K562 (cell line): ENCODE measurements at regions not wholly inside any gene's neighbourhood (a gene's known extent, or its start where the extent isn't known, plus 50 kb on each side); places are given as distances from the start of the nearest gene placed in this dataset.

ENCODE experiments used
- C11orf30 ChIP-seq: fragments of 450-650 bp; IDR thresholded peaks from 2 replicates; pipeline ENCODE4 v1.6.1; 2016; ENCODE audit warnings: low read depth, mild to moderate bottlenecking
- MCM3 ChIP-seq: fragments of 450-650 bp; IDR thresholded peaks from 2 replicates; pipeline ENCODE4 v1.6.1; 2016
- NCOA1 ChIP-seq: fragments of 450-650 bp; IDR thresholded peaks from 2 replicates; pipeline ENCODE4 v1.6.1; 2016; ENCODE audit warnings: low read depth
- PATZ1 ChIP-seq: fragments of 250-450 bp; sonication (Bioruptor Pico); IDR thresholded peaks from 2 replicates; pipeline ENCODE4 v1.5.0; 2020; ENCODE audit warnings: mild to moderate bottlenecking, borderline replicate concordance
- POLR2A ChIP-seq: fragments of 450-650 bp; conservative IDR thresholded peaks from 2 replicates; pipeline ENCODE4 v1.6.1; 2016
- REST ChIP-seq, 2 experiments: fragments of 450-650 bp; formaldehyde crosslinking in 1 of 2; IDR thresholded peaks; 2 replicates each; pipeline versions ENCODE4 v1.4.0 to v1.6.1; 2014 to 2020; ENCODE audit warnings: mild to moderate bottlenecking in 2 of 2, borderline replicate concordance in 1 of 2, low read depth in 1 of 2
- SRF ChIP-seq, 2 experiments: fragments of 250-450, 450-650 bp in 1 of 2; sonication (Bioruptor Pico) in 1 of 2; sonication (generic) in 1 of 2; formaldehyde crosslinking; IDR thresholded peaks; 2 replicates each; pipeline versions ENCODE4 v1.5.0 to v1.5.1; 2020 to 2022; ENCODE audit warnings: mild to moderate bottlenecking in 1 of 2, missing genetic modification reagents in 1 of 2
- ZNF707 ChIP-seq: fragments of 250-450 bp; sonication (Bioruptor Pico); conservative IDR thresholded peaks from 2 replicates; pipeline ENCODE4 v1.8.0; 2022; ENCODE audit warnings: inconsistent platforms, mild to moderate bottlenecking, moderate library complexity
- TF ChIP-seq, protein P1 (sequence below), 3 experiments: IDR thresholded peaks in 2 of 3; conservative IDR thresholded peaks in 1 of 3; 2 replicates each; pipeline ENCODE4 v1.5.1; 2011 to 2012; ENCODE audit warnings: low read length in 3 of 3, mild to moderate bottlenecking in 3 of 3, control low read depth in 2 of 3, improper control_type of control experiment in 1 of 3, inconsistent platforms in 1 of 3, low read depth in 1 of 3, mixed read lengths in 1 of 3, moderate library complexity in 1 of 3; ENCODE audit not compliant: insufficient read depth in 2 of 3

DNA sequence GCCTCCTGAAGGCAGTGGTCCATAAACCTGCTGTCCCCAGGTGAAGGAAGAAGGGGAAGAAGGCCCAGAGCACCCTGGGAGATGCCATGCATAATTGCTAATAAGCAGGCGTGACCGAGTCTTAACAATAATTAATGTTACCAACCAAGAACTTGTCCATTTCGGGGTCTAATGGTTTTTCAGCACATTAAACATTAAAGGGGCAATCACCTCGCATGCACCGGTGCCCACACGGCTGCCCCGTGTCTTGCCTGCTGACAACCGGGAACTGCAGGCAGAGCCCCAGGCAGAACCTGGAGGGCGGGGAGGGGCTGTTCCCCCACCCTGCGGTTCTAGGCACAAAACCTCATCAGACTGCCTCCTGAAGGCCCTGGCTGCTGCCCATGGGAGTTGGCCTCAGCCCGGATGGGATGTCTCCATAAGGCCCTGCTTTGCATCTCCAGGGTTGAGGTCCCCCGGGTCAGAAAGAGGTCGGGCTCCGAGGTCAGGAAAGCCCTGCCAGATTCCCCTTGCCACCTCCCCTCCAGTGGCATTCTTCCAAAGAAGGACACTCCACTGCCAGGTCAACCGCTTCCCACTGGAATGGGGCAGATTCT lies 169.0 kb downstream of the BUD13 start:
- no peak for TF ChIP-seq ZNF707 (CRISPR knock-in tag)
- no peak for TF ChIP-seq SRF (CRISPR knock-in tag; IDR thresholded peaks at IDR 0.05)
- TF ChIP-seq REST (IDR thresholded peaks at IDR 0.05; ENCODE audit: borderline replicate concordance) = no peak
- TF ChIP-seq REST (CRISPR knock-in tag; IDR thresholded peaks at IDR 0.05; ENCODE audit: low read depth) = no peak
- TF ChIP-seq POLR2A = no peak
- TF ChIP-seq MCM3 = no peak
- TF ChIP-seq NCOA1 = no peak
- TF ChIP-seq C11orf30 = no peak
- TF ChIP-seq PATZ1 (CRISPR knock-in tag) = no peak
- TF ChIP-seq, protein P1, sequence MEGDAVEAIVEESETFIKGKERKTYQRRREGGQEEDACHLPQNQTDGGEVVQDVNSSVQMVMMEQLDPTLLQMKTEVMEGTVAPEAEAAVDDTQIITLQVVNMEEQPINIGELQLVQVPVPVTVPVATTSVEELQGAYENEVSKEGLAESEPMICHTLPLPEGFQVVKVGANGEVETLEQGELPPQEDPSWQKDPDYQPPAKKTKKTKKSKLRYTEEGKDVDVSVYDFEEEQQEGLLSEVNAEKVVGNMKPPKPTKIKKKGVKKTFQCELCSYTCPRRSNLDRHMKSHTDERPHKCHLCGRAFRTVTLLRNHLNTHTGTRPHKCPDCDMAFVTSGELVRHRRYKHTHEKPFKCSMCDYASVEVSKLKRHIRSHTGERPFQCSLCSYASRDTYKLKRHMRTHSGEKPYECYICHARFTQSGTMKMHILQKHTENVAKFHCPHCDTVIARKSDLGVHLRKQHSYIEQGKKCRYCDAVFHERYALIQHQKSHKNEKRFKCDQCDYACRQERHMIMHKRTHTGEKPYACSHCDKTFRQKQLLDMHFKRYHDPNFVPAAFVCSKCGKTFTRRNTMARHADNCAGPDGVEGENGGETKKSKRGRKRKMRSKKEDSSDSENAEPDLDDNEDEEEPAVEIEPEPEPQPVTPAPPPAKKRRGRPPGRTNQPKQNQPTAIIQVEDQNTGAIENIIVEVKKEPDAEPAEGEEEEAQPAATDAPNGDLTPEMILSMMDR (IDR thresholded peaks at IDR 0.05 in 2 of 3, conservative IDR thresholded peaks at IDR 0.05 in 1 of 3; ENCODE audit: insufficient read depth in 2 of 3, low read depth in 1 of 3, low read length in 3 of 3) = no peak
